Head of caudate nucleus (tissue), 42 donors: ENCODE measurements at regions not wholly inside any gene's neighbourhood (a gene's known extent, or its start where the extent isn't known, plus 50 kb on each side); places are given as distances from the start of the nearest gene placed in this dataset.

ENCODE experiments used
- DNase-seq, 42 donors: peaks; one replicate each; pipeline versions ENCODE4 v3.0.0 to v3.0.0-alpha.2; 2020 to 2021; ENCODE audit warnings: mixed read lengths in 7 of 42
- intact Hi-C: fragments of 100-400 bp; cut with DNase I; formaldehyde crosslinking; loops from one replicate; pipeline ENCODE4 v1.15.0; 2022

GRCh38 chr2:121038431-121038830, 246.6 kb downstream of the TFCP2L1 start:
- DNase-seq: peak in 2 of 42 donors; percentile 5 to 6
- intact Hi-C loops: no loop called here

- intact Hi-C loops: no loop called here
- DNase-seq: peak in 3 of 42 donors; percentile 5 to 38 (median 11)
These were observed 245.9 kb downstream of the TFCP2L1 start for GRCh38 chr2:121038891-121039616.

- peak in 1 of 42 donors; percentile 22 for DNase-seq
- intact Hi-C loops: no loop called here
These were observed 245.3 kb downstream of the TFCP2L1 start for GRCh38 chr2:121039679-121040078.

GRCh38 chr2:121041516-121041915, 243.5 kb downstream of the TFCP2L1 start:
- DNase-seq: peak in 1 of 42 donors; percentile 2
- intact Hi-C loops: no loop called here

GRCh38 chr2:121043061-121043826, 241.8 kb downstream of the TFCP2L1 start:
- intact Hi-C loops: no loop called here
- peak in 1 of 42 donors; percentile 4 for DNase-seq

GRCh38 chr2:121043827-121044222, 241.2 kb downstream of the TFCP2L1 start:
- peak in 1 of 42 donors; percentile 1 for DNase-seq
- intact Hi-C loops: no loop called here

- intact Hi-C loops: no loop called here
- DNase-seq: peak in 1 of 42 donors; percentile 10
These were observed 240.6 kb downstream of the TFCP2L1 start for GRCh38 chr2:121044412-121044811.

GRCh38 chr2:121045245-121045644, 239.8 kb downstream of the TFCP2L1 start:
- intact Hi-C loops: no loop called here
- DNase-seq: peak in 1 of 42 donors; percentile 16

- no peak for DNase-seq
- intact Hi-C loops: no loop called here
These were observed 238.7 kb downstream of the TFCP2L1 start for GRCh38 chr2:121046335-121046734.

GRCh38 chr2:121047383-121047782, 237.6 kb downstream of the TFCP2L1 start:
- intact Hi-C loops: no loop called here
- DNase-seq: peak in 1 of 42 donors; percentile 6

- intact Hi-C loops: no loop called here
- DNase-seq: peak in 1 of 42 donors; percentile 9
These were observed 235.9 kb downstream of the TFCP2L1 start for GRCh38 chr2:121049131-121049530.

GRCh38 chr2:121049950-121050585, 234.9 kb downstream of the TFCP2L1 start:
- DNase-seq: no peak

GRCh38 chr2:121051311-121051710, 233.7 kb downstream of the TFCP2L1 start:
- intact Hi-C loops: no loop called here
- DNase-seq: no peak

More at GRCh38 chr2:121049950-121050585, 234.9 kb downstream of the TFCP2L1 start:
- intact Hi-C loops: no loop called here

GRCh38 chr2:121052023-121052422, 233.0 kb downstream of the TFCP2L1 start:
- no peak for DNase-seq
- intact Hi-C loops: no loop called here

GRCh38 chr2:121052521-121052920, 232.5 kb downstream of the TFCP2L1 start:
- DNase-seq: no peak
- intact Hi-C loops: no loop called here

GRCh38 chr2:121055088-121055487, 229.9 kb downstream of the TFCP2L1 start:
- intact Hi-C loops: no loop called here

GRCh38 chr2:121055501-121055900, 229.5 kb downstream of the TFCP2L1 start:
- no peak for DNase-seq
- intact Hi-C loops: no loop called here

More at GRCh38 chr2:121055088-121055487, 229.9 kb downstream of the TFCP2L1 start:
- no peak for DNase-seq

- DNase-seq: no peak
- intact Hi-C loops: no loop called here
These were observed 226.0 kb downstream of the TFCP2L1 start for GRCh38 chr2:121058852-121059558.
